Suppressor macrophage treated with lipopolysaccharide for 1 hour (primary cell): ENCODE measurements at regions not wholly inside any gene's neighbourhood (a gene's known extent, or its start where the extent isn't known, plus 50 kb on each side); places are given as distances from the start of the nearest gene placed in this dataset.

ENCODE experiments used
- DNase-seq, 3 donors: peaks; one replicate each; pipeline ENCODE4 v3.0.0-alpha.2; 2020 to 2022

- DNase-seq = no peak
Observed at GRCh38 chr22:48173061-48173772, 1410.8 kb downstream of the TBC1D22A start.

GRCh38 chr22:48171271-48171691 is 1408.8 kb downstream of the TBC1D22A start:
- DNase-seq = no peak

DNA sequence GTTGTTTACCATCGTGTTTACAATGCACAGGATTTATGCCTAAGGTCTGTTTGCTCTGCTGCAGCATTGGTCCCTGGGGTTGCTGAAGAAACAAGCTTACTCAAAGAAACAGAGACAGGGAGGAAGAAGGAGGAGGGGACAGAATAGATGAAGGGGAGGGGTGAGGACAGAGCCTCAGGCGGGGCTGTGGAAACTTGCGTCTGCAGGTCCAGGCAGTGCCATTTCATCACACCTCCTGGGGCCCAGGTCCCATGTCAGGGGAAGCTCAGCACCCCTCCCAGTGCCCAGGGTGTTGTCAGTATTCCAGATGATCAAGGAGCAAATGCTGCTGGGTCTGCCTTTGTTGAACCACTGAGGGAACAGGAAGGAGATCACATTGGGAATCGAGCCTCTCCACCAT is 1406.8 kb downstream of the TBC1D22A start:
- DNase-seq = no peak

- DNase-seq = no peak
Observed at GRCh38 chr22:48167238-48167637, 1404.8 kb downstream of the TBC1D22A start.

- no peak for DNase-seq
Observed at GRCh38 chr22:48161298-48161697, 1398.8 kb downstream of the TBC1D22A start.

DNA sequence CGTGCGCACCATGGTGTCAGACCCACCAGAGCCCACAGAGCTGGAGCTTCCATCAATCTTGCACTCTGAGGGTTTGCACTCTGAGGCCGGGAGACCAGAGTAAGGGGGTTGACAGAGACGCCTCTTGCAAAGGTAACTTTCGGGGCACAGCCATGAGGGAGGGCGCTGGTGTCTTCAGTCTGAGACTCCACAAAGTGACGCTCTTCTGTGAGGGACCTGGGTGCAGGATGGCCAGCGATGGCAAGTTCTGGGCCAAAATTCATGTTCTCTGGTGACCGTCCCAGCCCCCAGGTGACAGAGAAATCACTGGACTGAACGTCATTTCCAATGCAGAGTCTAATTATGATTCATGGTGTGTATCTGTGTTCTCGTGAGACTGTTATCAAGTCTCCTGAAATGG is 1395.2 kb downstream of the TBC1D22A start:
- no peak for DNase-seq

DNA sequence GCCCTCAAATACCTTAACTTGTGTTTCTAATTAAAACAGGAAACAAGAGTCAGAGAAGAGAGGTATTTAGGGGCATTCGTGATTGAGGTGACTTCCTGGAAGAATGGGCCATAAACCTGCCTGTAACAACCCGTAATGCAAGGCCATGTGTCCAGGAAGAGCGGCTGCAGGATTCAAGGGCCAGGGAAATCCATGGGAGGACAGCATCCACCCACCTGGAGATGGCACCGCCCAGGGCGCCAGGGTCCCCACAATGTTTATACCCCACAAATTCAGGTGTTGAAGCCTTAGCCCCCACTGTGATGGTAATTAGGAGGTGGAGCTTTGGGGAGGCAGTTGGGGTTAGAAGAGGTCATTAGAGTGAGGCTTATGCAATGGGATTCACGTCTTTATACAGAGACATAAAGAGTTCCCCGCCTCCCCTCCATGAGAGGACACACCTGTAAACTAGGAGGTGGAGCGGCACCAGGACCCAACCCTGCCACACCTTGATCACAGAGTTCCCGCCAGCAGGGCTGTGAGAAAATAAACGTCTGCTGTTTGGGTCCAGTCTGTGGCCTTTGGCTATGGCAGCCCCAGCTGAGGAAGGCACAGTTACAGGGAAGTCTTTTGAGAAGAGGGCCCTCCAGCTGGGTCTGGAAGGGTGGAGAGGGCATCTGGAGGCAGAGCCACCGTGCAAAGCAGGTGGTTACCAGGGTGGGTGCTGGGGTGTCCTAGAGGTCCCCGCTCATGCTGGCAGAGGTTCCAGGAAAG is 1394.3 kb downstream of the TBC1D22A start:
- DNase-seq = no peak

- DNase-seq = no peak
Observed at GRCh38 chr22:48155446-48155845, 1393.0 kb downstream of the TBC1D22A start.

- DNase-seq = no peak
Observed at GRCh38 chr22:48154943-48155240, 1392.4 kb downstream of the TBC1D22A start.

GRCh38 chr22:48154169-48154942 is 1391.9 kb downstream of the TBC1D22A start:
- no peak for DNase-seq

GRCh38 chr22:48153726-48154125 is 1391.3 kb downstream of the TBC1D22A start:
- no peak for DNase-seq

DNA sequence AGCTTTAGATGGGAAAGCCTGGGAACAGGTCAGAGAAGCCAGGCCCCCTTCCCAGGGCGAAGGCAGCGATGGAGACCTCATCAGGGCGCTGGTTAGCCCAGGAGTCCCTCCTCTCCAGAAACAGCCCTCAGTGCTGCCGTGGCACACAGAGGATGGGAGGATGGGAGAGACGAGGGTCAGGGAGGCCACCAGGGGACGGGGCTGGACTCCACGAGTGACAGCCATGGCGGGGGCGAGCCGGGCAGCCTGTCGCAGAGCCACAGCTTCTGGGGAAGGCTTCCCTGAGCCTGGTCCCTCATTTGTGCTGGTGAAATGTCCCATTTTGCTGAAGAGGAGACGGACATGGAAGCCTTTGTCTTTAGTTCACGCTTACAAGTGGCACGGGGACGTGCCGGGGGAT is 1390.5 kb downstream of the TBC1D22A start:
- DNase-seq = no peak

DNA sequence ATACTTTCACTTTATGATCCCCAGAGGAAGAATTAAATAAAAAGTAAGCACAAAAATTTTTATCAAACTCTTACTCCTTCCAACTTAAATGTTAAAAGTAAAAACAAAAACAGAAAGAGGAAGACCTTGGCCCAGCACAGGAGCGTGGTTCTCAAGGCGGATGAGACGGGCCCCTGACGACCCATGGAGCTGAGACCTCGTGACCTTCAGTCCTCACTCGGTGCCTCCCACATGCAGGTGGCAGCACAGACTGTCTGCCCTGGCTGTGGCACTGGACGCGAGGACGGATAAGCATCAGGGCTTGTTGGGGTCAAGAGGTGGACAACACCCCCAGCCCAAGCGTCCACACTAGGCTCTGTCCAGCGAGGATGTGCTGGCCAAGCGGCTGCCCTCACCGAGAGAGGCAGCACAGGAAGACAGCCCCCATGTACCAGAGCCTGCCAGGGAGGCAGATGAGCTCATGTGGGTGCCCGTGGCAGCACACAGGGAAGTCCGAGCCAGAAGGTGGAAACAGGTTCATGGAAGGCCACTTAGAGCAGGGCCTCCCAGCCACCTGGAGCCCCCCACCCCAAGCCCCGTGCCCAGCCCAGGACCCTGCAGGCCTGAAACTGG is 1389.8 kb downstream of the TBC1D22A start:
- no peak for DNase-seq

- DNase-seq = no peak
Observed at GRCh38 chr22:48151641-48152040, 1389.2 kb downstream of the TBC1D22A start.

DNA sequence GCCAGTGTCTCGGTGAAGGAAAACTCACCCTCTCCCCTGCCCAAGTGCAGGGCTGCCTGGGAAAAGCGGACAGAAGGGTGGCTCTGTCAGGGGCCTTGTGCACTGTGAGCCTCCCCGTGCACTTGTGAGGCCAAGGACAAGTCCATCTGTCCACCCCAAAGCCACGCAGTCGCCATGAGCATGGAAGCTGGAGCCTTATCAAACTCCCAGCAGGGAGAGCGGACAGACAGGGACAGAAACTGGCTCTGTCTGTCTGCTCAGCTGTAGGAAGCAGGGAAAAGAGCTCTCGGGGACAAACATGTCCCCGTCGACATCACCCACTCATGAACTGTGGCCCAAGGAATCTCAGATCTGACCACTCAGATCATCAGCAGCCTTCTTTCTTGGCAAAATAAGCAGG is 1385.4 kb downstream of the TBC1D22A start:
- no peak for DNase-seq

DNA sequence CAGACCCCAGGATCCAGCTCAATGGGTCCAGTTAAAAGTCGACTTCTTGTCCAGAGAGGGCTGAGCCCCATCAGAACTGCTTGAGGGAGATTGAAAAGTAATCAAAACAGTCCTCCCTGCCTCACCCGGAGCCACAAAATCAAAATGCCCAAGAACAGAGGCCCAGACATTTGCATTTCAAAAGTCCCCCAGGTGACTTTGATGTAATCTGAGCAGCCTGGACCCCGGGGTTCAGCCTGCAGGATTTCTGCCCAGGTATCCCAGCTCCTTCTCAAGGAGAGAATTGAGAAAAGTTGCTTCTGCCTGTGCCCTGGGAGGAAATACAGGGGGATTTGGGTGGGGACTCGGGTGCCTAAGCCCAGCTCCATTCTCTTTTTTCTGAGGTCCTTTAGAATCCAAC is 1385.0 kb downstream of the TBC1D22A start:
- no peak for DNase-seq

DNA sequence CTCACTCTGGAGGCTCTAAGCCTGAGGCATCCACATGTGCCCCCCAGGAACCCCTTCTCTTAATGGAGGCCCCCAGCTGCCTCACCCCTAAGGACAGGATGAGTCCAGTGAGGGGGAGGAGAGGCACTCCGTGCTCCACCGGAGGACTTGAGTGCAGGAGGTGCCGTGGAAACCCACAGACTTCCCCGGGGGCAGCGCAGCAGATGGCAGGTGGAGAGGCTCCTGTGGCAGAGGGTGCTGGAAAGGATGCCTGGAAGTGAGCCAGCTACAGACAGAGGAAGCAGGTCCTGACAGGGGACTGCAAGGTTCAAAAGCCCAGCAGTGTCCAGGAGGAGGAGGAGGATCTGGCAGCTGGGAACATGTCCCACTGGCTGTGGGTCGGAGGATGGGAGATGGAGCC is 1384.0 kb downstream of the TBC1D22A start:
- DNase-seq = no peak

DNA sequence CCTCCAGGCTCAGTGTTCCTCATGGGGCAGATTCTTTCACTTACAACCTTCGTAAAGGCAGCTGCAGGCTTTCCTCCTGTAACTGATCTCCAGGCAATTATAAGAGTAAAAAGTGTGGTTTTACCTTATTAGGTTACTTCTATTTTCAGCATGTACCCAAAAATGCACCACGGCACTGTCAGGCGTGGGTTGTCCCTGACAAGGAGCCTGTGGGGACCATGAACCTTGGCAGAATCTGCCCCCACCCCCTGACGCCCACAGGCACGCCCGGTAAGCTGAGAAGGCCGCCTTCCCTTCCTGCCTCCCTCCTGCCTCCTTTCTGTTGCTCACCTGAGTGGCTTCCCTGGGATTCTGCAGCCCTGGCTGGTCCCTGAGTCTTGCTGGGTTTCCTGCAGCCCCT is 1383.3 kb downstream of the TBC1D22A start:
- no peak for DNase-seq

GRCh38 chr22:48144318-48144717 is 1381.9 kb downstream of the TBC1D22A start:
- DNase-seq = no peak

DNA sequence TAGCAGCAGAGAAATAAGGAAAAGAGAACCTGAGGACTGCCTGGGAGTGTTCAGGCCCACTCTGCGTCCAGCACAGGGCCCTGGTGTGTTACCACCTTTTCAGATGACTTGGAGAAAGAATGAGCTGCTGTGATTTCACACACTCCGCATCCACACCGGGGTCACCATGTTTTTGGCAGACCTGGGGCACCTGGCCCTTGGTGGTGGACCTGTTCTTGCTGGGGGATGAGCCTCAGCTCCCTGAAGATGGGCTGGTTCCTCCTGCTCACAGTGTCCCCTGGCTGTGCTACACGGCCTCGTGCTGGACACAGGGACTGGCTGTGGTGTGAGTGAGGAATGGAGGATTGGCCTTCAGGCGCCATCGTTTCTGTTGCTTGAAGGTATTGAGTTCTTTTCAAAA is 1381.4 kb downstream of the TBC1D22A start:
- no peak for DNase-seq

DNA sequence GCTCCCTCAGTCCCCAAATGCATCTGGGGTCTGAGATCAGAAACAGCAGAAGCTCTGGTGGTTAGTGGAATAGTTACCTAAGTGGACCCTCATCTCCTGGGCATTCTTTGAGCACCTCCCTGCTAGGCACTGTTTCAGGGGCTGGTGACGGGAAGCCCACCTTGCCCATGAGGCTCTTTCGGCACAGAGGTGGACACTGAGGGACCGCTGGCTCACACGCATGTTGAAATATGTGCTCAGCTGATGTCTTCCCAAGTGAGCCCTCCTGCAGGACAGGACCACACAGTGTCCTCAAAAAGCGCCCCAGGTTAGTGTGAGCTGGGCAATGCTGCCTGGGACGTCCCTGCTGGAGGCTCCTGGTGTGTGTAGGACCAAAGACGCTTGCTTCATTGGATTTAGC is 1379.9 kb downstream of the TBC1D22A start:
- DNase-seq = no peak

- DNase-seq = no peak
Observed at GRCh38 chr22:48141301-48141700, 1378.9 kb downstream of the TBC1D22A start.

DNA sequence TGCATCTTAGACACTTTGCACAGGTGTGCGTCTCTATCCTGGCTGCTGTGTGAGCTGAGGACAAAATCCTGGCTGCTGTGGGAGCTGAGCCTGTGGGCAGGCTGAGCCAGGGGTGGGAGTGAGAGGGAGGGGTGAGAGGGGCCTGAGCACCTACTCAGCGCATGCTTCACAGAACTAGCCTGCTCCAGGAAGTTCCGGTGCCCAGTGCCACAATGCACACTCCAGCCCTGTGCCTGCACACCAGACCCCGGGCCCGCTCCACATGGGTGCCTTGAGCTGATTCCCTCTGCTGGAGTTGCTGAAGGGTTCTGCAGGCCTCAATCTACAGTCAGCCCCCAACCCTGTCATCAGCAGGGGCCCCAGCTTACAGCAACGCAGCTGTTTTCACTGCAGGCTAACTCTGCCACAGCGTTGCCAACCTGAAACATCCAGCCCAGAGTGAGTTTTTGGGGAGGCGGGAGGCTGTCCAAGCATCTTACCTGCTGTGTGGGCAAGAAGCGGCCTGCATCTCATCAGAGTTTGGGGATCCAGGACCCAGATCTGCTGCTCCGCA is 1377.9 kb downstream of the TBC1D22A start:
- DNase-seq = no peak
